B cell (primary cell): ENCODE measurements at regions not wholly inside any gene's neighbourhood (a gene's known extent, or its start where the extent isn't known, plus 50 kb on each side); places are given as distances from the start of the nearest gene placed in this dataset.

Experiments
- EZH2 ChIP-seq: IDR thresholded peaks from 2 replicates; pipeline ENCODE4 v1.6.1; 2012; ENCODE audit warnings: borderline replicate concordance, low read depth, mild to moderate bottlenecking, moderate library complexity, low read length; ENCODE audit not compliant: insufficient read depth, poor library complexity, severe bottlenecking
- TF ChIP-seq, protein P1 (sequence below): fragments of 200-600 bp; IDR thresholded peaks from one replicate; pipeline ENCODE4 v1.8.0; 2022; ENCODE audit warnings: antibody characterized with exemption, mild to moderate bottlenecking

- TF ChIP-seq, protein P1, sequence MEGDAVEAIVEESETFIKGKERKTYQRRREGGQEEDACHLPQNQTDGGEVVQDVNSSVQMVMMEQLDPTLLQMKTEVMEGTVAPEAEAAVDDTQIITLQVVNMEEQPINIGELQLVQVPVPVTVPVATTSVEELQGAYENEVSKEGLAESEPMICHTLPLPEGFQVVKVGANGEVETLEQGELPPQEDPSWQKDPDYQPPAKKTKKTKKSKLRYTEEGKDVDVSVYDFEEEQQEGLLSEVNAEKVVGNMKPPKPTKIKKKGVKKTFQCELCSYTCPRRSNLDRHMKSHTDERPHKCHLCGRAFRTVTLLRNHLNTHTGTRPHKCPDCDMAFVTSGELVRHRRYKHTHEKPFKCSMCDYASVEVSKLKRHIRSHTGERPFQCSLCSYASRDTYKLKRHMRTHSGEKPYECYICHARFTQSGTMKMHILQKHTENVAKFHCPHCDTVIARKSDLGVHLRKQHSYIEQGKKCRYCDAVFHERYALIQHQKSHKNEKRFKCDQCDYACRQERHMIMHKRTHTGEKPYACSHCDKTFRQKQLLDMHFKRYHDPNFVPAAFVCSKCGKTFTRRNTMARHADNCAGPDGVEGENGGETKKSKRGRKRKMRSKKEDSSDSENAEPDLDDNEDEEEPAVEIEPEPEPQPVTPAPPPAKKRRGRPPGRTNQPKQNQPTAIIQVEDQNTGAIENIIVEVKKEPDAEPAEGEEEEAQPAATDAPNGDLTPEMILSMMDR = no peak
- no peak for TF ChIP-seq EZH2
Observed at GRCh38 chr3:187536185-187536584, 134.0 kb downstream of the SST start.
